OCI-LY7 (cell line): ENCODE measurements at regions not wholly inside any gene's neighbourhood (a gene's known extent, or its start where the extent isn't known, plus 50 kb on each side); places are given as distances from the start of the nearest gene placed in this dataset.
"Not testable (repeated sequence)": the region's sequence is repeated elsewhere in the genome, so short reads cannot be mapped to it uniquely, and the experiment has no call there.

Source experiments
- BruUV-seq: library from RNA; stranded (reverse); fragments of 400-500 nt; replicated peaks from 2 replicates; lab custom pipeline; 2021; lab: Mats Ljungman, UMichigan
- CTCF ChIA-PET: fragments of 300-600 bp; sonication (Branson Sonifier 250); formaldehyde crosslinking; loops from one replicate; lab custom pipeline; 2022; ENCODE audit warnings: antibody characterized with exemption; ENCODE audit not compliant: unreplicated experiment; lab: Charles Lee
- POLR2A ChIA-PET: fragments of 300-600 bp; sonication (Branson Sonifier 250); formaldehyde crosslinking; loops from one replicate; lab custom pipeline; 2022; ENCODE audit warnings: antibody characterized with exemption; lab: Charles Lee
- DNase-seq: peaks from one replicate; pipeline ENCODE4 v3.0.0-alpha.2; 2015; ENCODE audit warnings: low spot score
- H2AFZ ChIP-seq: fragments of 200-600 bp; sonication (generic), shearing (Covaris generic); 2 replicates; pipeline ENCODE4 v1.6.1; 2014; ENCODE audit warnings: mild to moderate bottlenecking, antibody characterized with exemption, low read length, moderate library complexity
- H3K27ac ChIP-seq: fragments of 200-600 bp; sonication (generic); 2 replicates; pipeline ENCODE4 v1.5.1; 2014; ENCODE audit warnings: mixed run types, low read depth, mild to moderate bottlenecking, moderate library complexity, low read length, inconsistent platforms; ENCODE audit not compliant: poor library complexity, severe bottlenecking
- H3K36me3 ChIP-seq: fragments of 200-600 bp; sonication (generic); 2 replicates; pipeline ENCODE4 v1.6.1; 2014; ENCODE audit warnings: mild to moderate bottlenecking, antibody characterized with exemption, low read length, moderate library complexity, mixed read lengths; ENCODE audit not compliant: insufficient read depth
- H3K4me1 ChIP-seq: fragments of 200-600 bp; sonication (generic); 2 replicates; pipeline ENCODE4 v1.5.1; 2014; ENCODE audit warnings: mild to moderate bottlenecking, low read length; ENCODE audit not compliant: insufficient read depth, poor library complexity, severe bottlenecking
- H3K4me2 ChIP-seq: fragments of 200-600 bp; sonication (generic); 2 replicates; pipeline ENCODE4 v1.6.1; 2014; ENCODE audit warnings: mild to moderate bottlenecking, low read length
- H3K4me3 ChIP-seq: fragments of 200-600 bp; sonication (generic); 2 replicates; pipeline ENCODE4 v1.5.1; 2014; ENCODE audit warnings: mild to moderate bottlenecking, low read depth, low read length; ENCODE audit not compliant: poor library complexity, severe bottlenecking
- H3K79me2 ChIP-seq: fragments of 200-600 bp; sonication (generic); 2 replicates; pipeline ENCODE4 v1.6.1; 2016; ENCODE audit warnings: low read depth, mild to moderate bottlenecking, low read length, moderate library complexity, mixed read lengths; ENCODE audit not compliant: insufficient read depth
- H3K9me2 ChIP-seq: fragments of 200-600 bp; sonication (generic); 2 replicates; pipeline ENCODE4 v1.6.1; 2016; ENCODE audit warnings: mild to moderate bottlenecking, low read length, mixed read lengths; ENCODE audit not compliant: insufficient read depth
- H3K9me3 ChIP-seq: fragments of 200-600 bp; sonication (generic); 2 replicates; pipeline ENCODE4 v1.6.1; 2014; ENCODE audit warnings: mild to moderate bottlenecking, mixed run types, low read length, mixed read lengths
- H4K20me1 ChIP-seq: fragments of 200-600 bp; sonication (generic); 2 replicates; pipeline ENCODE4 v1.6.1; 2014; ENCODE audit warnings: mild to moderate bottlenecking, antibody characterized with exemption, low read length, moderate library complexity, mixed read lengths; ENCODE audit not compliant: insufficient read depth
- CTCF ChIP-seq: fragments of 200-600 bp; sonication (generic); conservative IDR thresholded peaks from 2 replicates; pipeline ENCODE4 v1.5.1; 2014; ENCODE audit warnings: mild to moderate bottlenecking, antibody characterized with exemption, low read length, moderate library complexity, mixed read lengths
- EZH2phosphoT487 ChIP-seq: fragments of 200-600 bp; sonication (generic); IDR thresholded peaks from 2 replicates; pipeline ENCODE4 v1.6.1; 2018; ENCODE audit warnings: low read depth, borderline replicate concordance, mild to moderate bottlenecking, mixed run types, antibody characterized with exemption, low read length, moderate library complexity, mixed read lengths
- intact Hi-C: fragments of 100-400 bp; cut with micrococcal nuclease; formaldehyde crosslinking; loops from one replicate; pipeline ENCODE4 v1.10.0; 2022; ENCODE audit not compliant: unreplicated experiment

GRCh38 chr10:43998021-43998809 is 349.5 kb upstream of the ZNF32 start:
- ChIA-PET CTCF (no interaction called here), POLR2A (no interaction called here)
- DNase-seq, result no peak
- H3K9me2 ChIP-seq, result peaks cover 5% of the 10 kb centered on the region; the same call in 1 of the 2 replicates
- no peak overlapping the region for H3K4me2 ChIP-seq
- H2AFZ ChIP-seq, result no peak overlapping the region
- H3K36me3 ChIP-seq, result no peaks in the 10 kb centered on the region
- intact Hi-C loops, result no loop called here
- H3K9me3 ChIP-seq, result 0 out of 2 replicates have a peak, but pooled peaks cover 1% of the 10 kb centered on the region
- H3K4me1 ChIP-seq, result no peaks in the 10 kb centered on the region
- H3K27ac ChIP-seq, result no peak overlapping the region
- H3K79me2 ChIP-seq, result no peaks in the 10 kb centered on the region
- H4K20me1 ChIP-seq, result no peaks in the 10 kb centered on the region
- BruUV-seq, result no TSS peak
- no peak overlapping the region for H3K4me3 ChIP-seq
- TF ChIP-seq EZH2phosphoT487, result no peak
- TF ChIP-seq CTCF, result no peak

- no peak overlapping the region for H2AFZ ChIP-seq
- H3K79me2 ChIP-seq, result no peaks in the 10 kb centered on the region
- CTCF ChIA-PET, result no interaction called here
- TF ChIP-seq EZH2phosphoT487, result no peak
- TF ChIP-seq CTCF, result no peak
- no peaks in the 10 kb centered on the region for H3K36me3 ChIP-seq
- no peak for DNase-seq
- H3K4me2 ChIP-seq, result no peak overlapping the region
- BruUV-seq, result no TSS peak
- no peak overlapping the region for H3K4me3 ChIP-seq
- no peak overlapping the region for H3K27ac ChIP-seq
- no peaks in the 10 kb centered on the region for H3K4me1 ChIP-seq
- peaks cover 5% of the 10 kb centered on the region; the same call in 1 of the 2 replicates for H3K9me2 ChIP-seq
- H3K9me3 ChIP-seq, result 0 out of 2 replicates have a peak, but pooled peaks cover 6% of the 10 kb centered on the region
- POLR2A ChIA-PET, result no interaction called here
- no peaks in the 10 kb centered on the region for H4K20me1 ChIP-seq
- intact Hi-C loops, result no loop called here
Measured at GRCh38 chr10:43997330-43997729, 348.6 kb upstream of the ZNF32 start.

GRCh38 chr10:43994539-43994938 is 345.9 kb upstream of the ZNF32 start:
- H3K9me3 ChIP-seq, result 0 out of 2 replicates have a peak, but pooled peaks cover 6% of the 10 kb centered on the region
- no peak for DNase-seq
- no peak overlapping the region for H3K4me3 ChIP-seq
- H2AFZ ChIP-seq, result no peak overlapping the region
- H3K27ac ChIP-seq, result no peak overlapping the region
- intact Hi-C loops, result no loop called here
- TF ChIP-seq EZH2phosphoT487, result no peak
- no peak for TF ChIP-seq CTCF
- POLR2A ChIA-PET, result no interaction called here
- no TSS peak for BruUV-seq
- H3K9me2 ChIP-seq, result peaks cover 5% of the 10 kb centered on the region; the same call in 1 of the 2 replicates
- no peaks in the 10 kb centered on the region for H3K4me1 ChIP-seq
- H4K20me1 ChIP-seq, result no peaks in the 10 kb centered on the region
- no peak overlapping the region for H3K4me2 ChIP-seq
- CTCF ChIA-PET, result no interaction called here
- H3K79me2 ChIP-seq, result no peaks in the 10 kb centered on the region
- no peaks in the 10 kb centered on the region for H3K36me3 ChIP-seq

GRCh38 chr10:43992816-43993215 is 344.1 kb upstream of the ZNF32 start:
- CTCF ChIA-PET, H3K4me3 ChIP-seq, DNase-seq, POLR2A ChIA-PET, H3K9me3 ChIP-seq, H2AFZ ChIP-seq, H3K36me3 ChIP-seq, H4K20me1 ChIP-seq, intact Hi-C loops, H3K79me2 ChIP-seq, BruUV-seq, H3K4me2 ChIP-seq, H3K27ac ChIP-seq, H3K9me2 ChIP-seq, H3K4me1 ChIP-seq: not testable (repeated sequence)
